ENCODE measurements at regions not wholly inside any gene's neighbourhood (a gene's known extent, or its start where the extent isn't known, plus 50 kb on each side); places are given as distances from the start of the nearest gene placed in this dataset.
"Not testable (repeated sequence)": the region's sequence is repeated elsewhere in the genome, so short reads cannot be mapped to it uniquely, and the experiment has no call there.

DNA sequence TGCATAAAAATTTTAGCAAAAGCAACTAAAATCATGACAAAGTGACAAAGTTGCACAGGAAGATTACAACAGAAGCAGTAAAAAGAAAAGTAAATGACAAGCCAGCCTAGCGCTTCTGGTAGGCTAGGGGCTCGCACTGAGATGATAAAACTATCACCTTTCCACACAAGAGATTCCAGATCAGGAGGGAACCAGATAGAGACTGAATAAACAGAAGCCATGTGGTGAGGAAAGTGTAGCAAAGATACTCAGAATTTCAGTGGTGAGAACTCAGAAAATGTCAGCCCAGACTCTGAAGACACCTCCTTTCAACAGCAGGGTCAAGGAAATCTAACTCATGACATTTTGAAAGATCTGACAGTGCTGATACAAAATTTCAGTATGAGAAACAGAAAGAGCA is 77.4 kb upstream of the DNAJC10 start:
- DNase-seq (ENCODE audit: low read depth), result no peak

- no peak for DNase-seq (ENCODE audit: low read depth)
Measured at GRCh38 chr2:182639971-182640370, 76.1 kb upstream of the DNAJC10 start.

DNA sequence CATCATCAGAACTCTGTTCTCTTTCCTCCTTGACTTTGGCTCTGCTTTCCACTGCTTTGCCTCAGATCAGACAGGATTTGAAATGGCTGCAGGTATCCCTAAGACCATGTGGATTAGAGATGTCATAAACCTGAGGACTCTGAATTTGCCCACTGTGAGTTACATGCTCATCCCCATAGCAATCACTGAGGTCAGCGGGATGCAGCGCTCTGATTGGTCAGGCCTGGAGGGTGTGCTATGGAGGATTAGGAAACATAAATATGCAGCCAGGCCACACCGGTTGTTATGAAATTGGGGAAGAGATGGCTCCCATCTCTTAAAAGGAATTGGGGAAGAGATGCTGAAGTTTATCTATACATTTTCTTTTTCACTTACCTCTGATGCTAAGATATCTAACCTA is 73.7 kb upstream of the DNAJC10 start:
- no peak for DNase-seq (ENCODE audit: low read depth)

DNA sequence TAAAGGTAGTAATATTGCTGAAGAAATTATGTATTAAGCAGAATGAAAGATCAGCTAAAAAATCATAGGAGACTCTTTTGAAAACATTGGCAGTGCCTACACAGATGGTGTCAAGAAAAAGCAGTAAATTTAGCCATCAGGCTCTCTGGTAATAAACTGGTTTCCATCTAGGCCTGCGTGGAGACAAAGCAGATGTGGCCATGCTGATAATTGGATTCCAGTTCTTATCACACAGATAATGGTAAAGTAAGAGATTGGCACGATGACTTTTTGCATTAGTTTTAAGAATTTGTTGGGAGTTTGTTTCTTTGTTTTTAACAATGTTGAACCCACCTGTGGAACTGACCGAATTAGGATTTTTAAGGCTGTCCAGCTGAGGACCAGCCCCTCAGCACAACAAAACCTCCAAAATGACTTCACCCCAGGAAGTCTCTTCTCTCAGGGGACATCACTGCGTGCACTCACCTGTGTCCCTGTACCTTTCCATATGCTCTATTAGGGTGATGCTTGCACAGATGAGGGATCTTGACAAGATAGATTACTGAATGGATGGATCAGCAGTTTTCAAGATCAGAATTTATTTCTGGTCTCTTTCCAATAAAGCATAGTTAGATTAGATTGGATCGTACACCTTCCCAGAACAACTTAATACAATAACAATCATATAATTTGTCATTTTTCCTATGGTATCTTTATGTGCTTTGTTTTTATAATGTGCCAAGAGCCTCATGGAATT is 69.1 kb upstream of the DNAJC10 start:
- DNase-seq (ENCODE audit: low read depth), result no peak

DNA sequence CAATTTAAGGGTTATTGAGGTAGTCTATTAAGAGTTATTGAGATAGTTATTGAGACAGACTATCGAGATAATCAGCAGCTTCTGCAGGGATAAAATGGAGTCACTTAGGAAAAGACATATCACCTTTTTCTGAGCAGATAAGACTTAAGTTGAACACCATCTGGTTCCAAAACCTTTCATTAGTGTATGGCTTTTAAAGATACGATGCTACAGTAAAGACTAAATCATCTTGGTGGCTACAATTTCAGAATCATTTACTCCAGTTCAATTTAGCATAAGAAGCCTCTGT is 68.6 kb upstream of the DNAJC10 start:
- no peak for DNase-seq (ENCODE audit: low read depth)

DNA sequence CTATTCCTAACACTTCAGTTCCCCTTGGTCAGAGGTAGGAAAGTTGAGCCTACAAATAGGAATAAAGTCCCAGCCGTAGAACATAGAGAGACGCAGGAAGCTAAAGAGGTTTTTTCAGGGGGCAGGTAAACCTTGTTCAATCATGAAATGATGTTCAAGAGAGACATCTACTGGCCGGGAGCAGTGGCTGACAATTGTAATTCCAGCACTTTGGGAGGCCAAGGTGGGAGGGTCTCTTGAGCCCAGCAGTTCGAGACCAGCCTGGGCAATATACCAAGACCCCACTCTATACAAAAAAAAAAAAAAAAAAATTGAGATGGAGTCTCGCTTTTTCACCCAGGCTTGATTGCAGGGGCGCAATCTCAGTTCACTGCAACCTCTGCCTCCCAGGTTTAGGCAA is 66.7 kb upstream of the DNAJC10 start:
- DNase-seq (ENCODE audit: low read depth), result peak; percentile 4

DNA sequence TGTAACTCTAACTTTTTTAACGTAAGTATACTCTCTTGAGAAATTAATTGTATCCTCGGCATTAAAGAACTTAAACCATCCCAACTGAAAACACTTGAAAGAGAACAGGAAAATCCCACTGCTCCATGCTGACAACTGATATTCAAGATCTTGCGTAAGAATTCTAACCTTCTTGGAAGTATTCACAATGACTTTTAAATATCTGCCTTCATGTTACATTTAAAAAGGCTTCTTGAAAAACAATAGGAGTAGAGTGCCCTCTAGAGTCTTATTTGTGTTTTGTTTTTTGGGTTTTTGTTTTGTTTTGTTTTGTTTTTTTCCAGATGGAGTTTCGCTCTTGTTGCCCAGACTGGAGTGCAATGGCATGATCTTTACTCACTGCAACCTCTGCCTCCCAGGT is 65.4 kb upstream of the DNAJC10 start:
- peak; percentile 20 for DNase-seq (ENCODE audit: low read depth)

DNA sequence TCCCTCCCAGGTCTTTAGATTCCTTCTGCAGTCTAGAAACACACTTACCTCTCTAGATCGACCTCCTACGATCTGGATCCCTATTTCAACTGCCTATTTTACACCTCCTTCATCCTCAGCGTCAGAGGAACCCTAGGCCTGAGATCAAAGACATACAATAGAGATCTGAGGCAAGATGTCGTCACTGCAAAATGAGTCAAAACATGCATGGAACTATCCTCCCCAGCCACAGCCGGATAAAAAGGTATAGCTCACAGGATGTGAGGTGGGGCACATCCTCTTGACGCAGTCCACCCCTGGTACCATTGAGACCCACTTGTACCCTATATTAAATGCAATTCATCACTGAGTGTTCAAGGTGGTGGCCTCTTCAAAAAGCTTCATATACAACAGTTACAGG is 63.7 kb upstream of the DNAJC10 start:
- DNase-seq (ENCODE audit: low read depth), result no peak

- DNase-seq (ENCODE audit: low read depth), result no peak
Measured at GRCh38 chr2:182655750-182656149, 60.3 kb upstream of the DNAJC10 start.

DNA sequence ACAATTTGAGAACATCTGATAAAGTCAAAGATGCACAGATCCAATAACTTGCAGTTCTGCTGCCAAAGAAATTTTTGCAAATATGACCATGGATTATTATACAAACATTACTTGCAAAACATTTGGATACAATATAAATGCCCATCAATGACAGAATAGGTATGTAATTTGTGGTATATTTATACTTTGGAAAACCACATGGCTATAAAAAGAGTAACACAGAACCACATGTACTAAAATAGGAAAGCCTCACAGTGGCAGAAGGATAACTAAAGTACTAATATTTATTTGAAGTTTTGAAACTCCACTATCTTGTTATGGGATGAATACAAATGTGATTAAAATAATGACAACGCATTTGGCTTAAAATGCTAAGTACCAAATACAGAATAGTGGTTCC is 51.8 kb upstream of the DNAJC10 start:
- no peak for DNase-seq (ENCODE audit: low read depth)

DNA sequence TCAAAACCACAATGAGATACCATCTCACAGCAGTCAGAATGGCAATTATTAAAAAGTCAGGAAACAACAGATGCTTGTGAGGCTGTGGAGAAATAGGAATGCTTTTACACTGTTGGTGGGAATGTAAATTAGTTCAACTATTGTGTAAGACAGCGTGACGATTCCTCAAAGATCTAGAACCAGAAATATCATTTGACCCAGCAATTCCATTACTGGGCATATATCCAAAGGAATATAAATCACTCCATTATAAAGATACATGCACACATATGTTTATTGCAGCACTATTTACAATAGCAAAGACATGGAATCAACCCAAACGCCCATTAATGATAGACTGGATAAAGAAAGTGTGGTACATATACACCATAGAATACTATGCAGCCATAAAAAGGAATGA is 50.6 kb upstream of the DNAJC10 start:
- DNase-seq (ENCODE audit: low read depth), result not testable (repeated sequence)

Data from HS-27A (cell line).